ENCODE measurements at regions not wholly inside any gene's neighbourhood (a gene's known extent, or its start where the extent isn't known, plus 50 kb on each side); places are given as distances from the start of the nearest gene placed in this dataset.

- H2BK12ac ChIP-seq (ENCODE audit: low read depth, low read length), result no peak overlapping the region
- no peak overlapping the region for H2BK5ac ChIP-seq (ENCODE audit: low read depth, low read length)
- H3K4me3 ChIP-seq (ENCODE audit: extremely low read depth in 1 of 4, insufficient read depth in 2 of 4, low read depth in 3 of 4, low read length in 4 of 4), result no peak overlapping the region
- no peak overlapping the region for H3K4me2 ChIP-seq (ENCODE audit: insufficient read depth in 1 of 2, low read depth in 2 of 2, low read length in 2 of 2)
- no peaks in the 10 kb centered on the region for H3K36me3 ChIP-seq (ENCODE audit: control insufficient read depth in 2 of 4, insufficient read depth in 4 of 4, low read length in 3 of 4)
- peaks cover 0 to 11% (median 6%) of the 10 kb centered on the region in 4 experiments; a peak in 3 of 7 replicates for H3K4me1 ChIP-seq (replicated peaks in 1 of 4; ENCODE audit: control insufficient read depth in 3 of 4, insufficient read depth in 4 of 4, low read length in 3 of 4)
- H2BK120ac ChIP-seq (replicated peaks; ENCODE audit: low read depth, low read length), result no peak overlapping the region
- no peak overlapping the region for H4K91ac ChIP-seq (replicated peaks; ENCODE audit: insufficient read length, low read length)
- no peaks in the 10 kb centered on the region for H3K79me1 ChIP-seq (ENCODE audit: low read depth, low read length)
- no peak overlapping the region for H2AFZ ChIP-seq (ENCODE audit: low read length)
- H3K4ac ChIP-seq (replicated peaks; ENCODE audit: insufficient read length, low read depth, low read length), result no peak overlapping the region
- H2BK15ac ChIP-seq (ENCODE audit: low read length), result no peak overlapping the region
- ChIA-PET POLR2A (ENCODE audit: partially characterized antibody) (no interaction called here), CTCF (ENCODE audit: partially characterized antibody) (interaction anchor here (0.7 kb wide), 1 partner anchor 37 kb away, joined by 3 read pairs; no protein-coding TSS in a partner anchor)
- no peaks in the 10 kb centered on the region for H3K23me2 ChIP-seq (ENCODE audit: low read depth, low read length)
- 86% methylated on average over 7 of the region's 7 CpGs; no CpG with 5 or more reads in 1 of the 2 experiments for WGBS, 2 experiments (ENCODE audit: extremely low coverage in 1 of 2, insufficient coverage in 1 of 2, insufficient read length in 1 of 2, insufficient replicate concordance in 2 of 2, low coverage in 1 of 2, low lambda C conversion rate in 2 of 2, missing lambda C conversion rate in 1 of 2)
- no peak overlapping the region for H2AK5ac ChIP-seq (ENCODE audit: low read depth, low read length)
- H3K18ac ChIP-seq (ENCODE audit: extremely low read depth, low read length), result no peak overlapping the region
- no peak overlapping the region for H3K27ac ChIP-seq (ENCODE audit: low read depth, low read length)
- no peak overlapping the region for H3K23ac ChIP-seq (ENCODE audit: insufficient read length)
- no peaks in the 10 kb centered on the region for H3K27me3 ChIP-seq (replicated peaks in 1 of 4; ENCODE audit: control insufficient read depth in 3 of 4, extremely low read depth in 1 of 4, insufficient read depth in 3 of 4, low read length in 3 of 4)
- no peak overlapping the region for H3K9ac ChIP-seq (replicated peaks in 1 of 4; ENCODE audit: extremely low read depth in 1 of 4, low read depth in 3 of 4, low read length in 3 of 4)
- H2BK20ac ChIP-seq (ENCODE audit: low read length), result 0 out of 2 replicates have a peak overlapping the region, but pooled peaks have one; percentile 10
- no peak overlapping the region for H3K56ac ChIP-seq (replicated peaks; ENCODE audit: insufficient read length, low read depth, low read length)
- H3K14ac ChIP-seq (ENCODE audit: insufficient read length), result no peak overlapping the region
- H4K8ac ChIP-seq (ENCODE audit: extremely low read depth, insufficient read depth, low read length), result no peak overlapping the region
- H3K79me2 ChIP-seq (ENCODE audit: control insufficient read depth in 1 of 2, insufficient read depth in 2 of 2, low read length in 2 of 2), result no peaks in the 10 kb centered on the region
- no peaks in the 10 kb centered on the region for H3K9me3 ChIP-seq (ENCODE audit: insufficient read depth in 2 of 2, low read depth in 1 of 2, low read length in 1 of 2)
- DNase-seq (ENCODE audit: low read depth in 1 of 2, low spot score in 2 of 2) (no peak), FAIRE-seq (no peak)
- no peaks in the 10 kb centered on the region for H4K20me1 ChIP-seq (replicated peaks in 1 of 2; ENCODE audit: control insufficient read depth in 1 of 2, insufficient read depth in 2 of 2, low read length in 2 of 2)
- H4K5ac ChIP-seq (ENCODE audit: insufficient read length, low read depth, low read length), result no peak overlapping the region
- TF ChIP-seq CHD1 (IDR thresholded peaks at IDR 0.05; ENCODE audit: low read depth, low read length) (no peak), KDM5A (IDR thresholded peaks at IDR 0.05; ENCODE audit: low read length) (no peak), TAF7 (optimal IDR thresholded peaks at IDR 0.05; ENCODE audit: borderline replicate concordance, low read depth, low read length) (no peak), CREB1 (IDR thresholded peaks at IDR 0.05) (no peak), JUND (IDR thresholded peaks at IDR 0.05; ENCODE audit: low read length) (no peak), HDAC6 (IDR thresholded peaks at IDR 0.05; ENCODE audit: low read depth, low read length) (no peak), BRCA1 (IDR thresholded peaks at IDR 0.05; ENCODE audit: low read depth, low read length) (no peak), JUN (IDR thresholded peaks at IDR 0.05; ENCODE audit: low read depth, low read length) (no peak), RNF2 (IDR thresholded peaks at IDR 0.05; ENCODE audit: borderline replicate concordance, low read depth, low read length, missing control alignments, poor library complexity, severe bottlenecking) (no peak), BACH1 (IDR thresholded peaks at IDR 0.05; ENCODE audit: low read length) (no peak), TBP (IDR thresholded peaks at IDR 0.05; ENCODE audit: low read depth, low read length) (no peak), CHD2 (IDR thresholded peaks at IDR 0.05; ENCODE audit: low read length) (no peak), EGR1 (IDR thresholded peaks at IDR 0.05; ENCODE audit: borderline replicate concordance, low read depth, low read length) (no peak)
- TF ChIP-seq, protein P1, sequence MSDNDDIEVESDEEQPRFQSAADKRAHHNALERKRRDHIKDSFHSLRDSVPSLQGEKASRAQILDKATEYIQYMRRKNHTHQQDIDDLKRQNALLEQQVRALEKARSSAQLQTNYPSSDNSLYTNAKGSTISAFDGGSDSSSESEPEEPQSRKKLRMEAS (IDR thresholded peaks at IDR 0.05), result no peak
Observed at GRCh38 chr5:31052937-31053658, 140.4 kb upstream of the CDH6 start.

Measured in H1 (cell line).